ENCODE measurements at regions not wholly inside any gene's neighbourhood (a gene's known extent, or its start where the extent isn't known, plus 50 kb on each side); places are given as distances from the start of the nearest gene placed in this dataset.

- DNase-seq, result no peak
Measured at GRCh38 chr13:111519041-111519440, 198.6 kb downstream of the TEX29 start.

GRCh38 chr13:111519490-111520170, 199.2 kb downstream of the TEX29 start:
- DNase-seq, result no peak

- DNase-seq, result no peak
Measured at GRCh38 chr13:111521030-111521429, 200.6 kb downstream of the TEX29 start.

- no peak for DNase-seq
Measured at GRCh38 chr13:111521691-111522229, 201.3 kb downstream of the TEX29 start.

GRCh38 chr13:111525320-111526118, 205.1 kb downstream of the TEX29 start:
- no peak for DNase-seq

GRCh38 chr13:111526922-111527321, 206.5 kb downstream of the TEX29 start:
- DNase-seq, result no peak

- no peak for DNase-seq
Measured at GRCh38 chr13:111527614-111528229, 207.3 kb downstream of the TEX29 start.

- DNase-seq, result no peak
Measured at GRCh38 chr13:111528513-111528912, 208.1 kb downstream of the TEX29 start.

GRCh38 chr13:111530137-111530870, 209.9 kb downstream of the TEX29 start:
- DNase-seq, result no peak

GRCh38 chr13:111531505-111531904, 211.1 kb downstream of the TEX29 start:
- DNase-seq, result peak; percentile 19

- DNase-seq, result no peak
Measured at GRCh38 chr13:111532111-111532510, 211.7 kb downstream of the TEX29 start.

GRCh38 chr13:111533900-111534683, 213.7 kb downstream of the TEX29 start:
- no peak for DNase-seq

GRCh38 chr13:111534751-111535522, 214.5 kb downstream of the TEX29 start:
- DNase-seq, result no peak

- DNase-seq, result no peak
Measured at GRCh38 chr13:111535523-111535811, 215.0 kb downstream of the TEX29 start.

GRCh38 chr13:111536075-111536642, 215.7 kb downstream of the TEX29 start:
- DNase-seq, result no peak

- no peak for DNase-seq
Measured at GRCh38 chr13:111537115-111537728, 216.8 kb downstream of the TEX29 start.

- no peak for DNase-seq
Measured at GRCh38 chr13:111537843-111538499, 217.5 kb downstream of the TEX29 start.

GRCh38 chr13:111539252-111539651, 218.8 kb downstream of the TEX29 start:
- DNase-seq, result no peak

- DNase-seq, result no peak
Measured at GRCh38 chr13:111539791-111540446, 219.5 kb downstream of the TEX29 start.

GRCh38 chr13:111540486-111540885, 220.0 kb downstream of the TEX29 start:
- no peak for DNase-seq

Data from Kasumi-1 (cell line).